ENCODE measurements at regions not wholly inside any gene's neighbourhood (a gene's known extent, or its start where the extent isn't known, plus 50 kb on each side); places are given as distances from the start of the nearest gene placed in this dataset.

DNA sequence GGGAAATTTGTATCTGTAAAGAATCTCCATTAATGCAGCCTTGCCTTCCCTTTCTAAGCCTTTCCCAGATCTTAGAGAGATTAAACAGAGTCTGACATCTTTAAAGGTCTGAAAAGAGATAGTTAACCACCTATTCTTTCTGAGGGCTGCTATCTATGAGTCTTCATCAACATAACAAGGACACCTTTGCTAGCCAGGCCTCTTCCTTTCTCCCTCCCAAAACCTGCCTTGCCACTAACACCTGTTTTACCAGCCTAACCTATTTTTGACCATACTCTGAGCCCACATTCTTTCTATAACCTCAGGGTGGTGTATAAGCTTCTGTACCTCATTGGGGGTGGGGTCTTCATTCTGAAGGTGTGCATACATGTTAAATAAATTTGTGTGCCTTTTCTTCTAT is 217.1 kb downstream of the IPMK start:
- no peaks in the 10 kb centered on the region for H3K9me3 Mint-ChIP-seq (ENCODE audit: insufficient read depth)
- Histone ChIP-seq H3K4me1 (ENCODE audit: control insufficient read depth in 2 of 2, insufficient read depth in 2 of 2, low read length in 2 of 2) (no peaks in the 10 kb centered on the region), H3K79me2 (ENCODE audit: control insufficient read depth, insufficient read depth, low read length) (no peaks in the 10 kb centered on the region), H3K9me3 (ENCODE audit: control extremely low read depth in 1 of 3, control insufficient read depth in 2 of 3, insufficient read depth in 1 of 3, low read length in 2 of 3) (no peaks in the 10 kb centered on the region), H3K27ac (ENCODE audit: low read length in 2 of 2) (no peak overlapping the region), H3K9ac (ENCODE audit: low read length) (no peak overlapping the region), H3K4me2 (replicated peaks; ENCODE audit: low read depth, low read length, poor library complexity, severe bottlenecking) (no peak overlapping the region), H2AFZ (ENCODE audit: insufficient read depth, low read depth, low read length, poor library complexity, severe bottlenecking) (no peak overlapping the region), H4K20me1 (ENCODE audit: control insufficient read depth, insufficient read depth, low read length, poor library complexity, severe bottlenecking) (no peaks in the 10 kb centered on the region), H3K4me3 (ENCODE audit: control extremely low read depth in 1 of 5, extremely low read depth in 1 of 5, insufficient read depth in 1 of 5, low read depth in 2 of 5, low read length in 4 of 5) (no peak overlapping the region), H3K36me3 (replicated peaks in 1 of 2; ENCODE audit: control extremely low read depth in 1 of 2, control insufficient read depth in 1 of 2, extremely low read depth in 1 of 2, insufficient read depth in 2 of 2, low read length in 1 of 2) (no peaks in the 10 kb centered on the region), H3K27me3 (replicated peaks in 1 of 4; ENCODE audit: control extremely low read depth in 1 of 4, control insufficient read depth in 3 of 4, insufficient read depth in 4 of 4, low read length in 3 of 4) (no peaks in the 10 kb centered on the region)
- CTCF ChIA-PET, result no interaction called here
- POLR2A ChIA-PET, result no interaction called here
- H3K4me1 Mint-ChIP-seq, result no peaks in the 10 kb centered on the region
- no peak for TF ChIP-seq EZH2 (IDR thresholded peaks at IDR 0.05; ENCODE audit: borderline replicate concordance, insufficient read depth, low read depth, low read length, poor library complexity, severe bottlenecking)
- TF ChIP-seq, protein P1, sequence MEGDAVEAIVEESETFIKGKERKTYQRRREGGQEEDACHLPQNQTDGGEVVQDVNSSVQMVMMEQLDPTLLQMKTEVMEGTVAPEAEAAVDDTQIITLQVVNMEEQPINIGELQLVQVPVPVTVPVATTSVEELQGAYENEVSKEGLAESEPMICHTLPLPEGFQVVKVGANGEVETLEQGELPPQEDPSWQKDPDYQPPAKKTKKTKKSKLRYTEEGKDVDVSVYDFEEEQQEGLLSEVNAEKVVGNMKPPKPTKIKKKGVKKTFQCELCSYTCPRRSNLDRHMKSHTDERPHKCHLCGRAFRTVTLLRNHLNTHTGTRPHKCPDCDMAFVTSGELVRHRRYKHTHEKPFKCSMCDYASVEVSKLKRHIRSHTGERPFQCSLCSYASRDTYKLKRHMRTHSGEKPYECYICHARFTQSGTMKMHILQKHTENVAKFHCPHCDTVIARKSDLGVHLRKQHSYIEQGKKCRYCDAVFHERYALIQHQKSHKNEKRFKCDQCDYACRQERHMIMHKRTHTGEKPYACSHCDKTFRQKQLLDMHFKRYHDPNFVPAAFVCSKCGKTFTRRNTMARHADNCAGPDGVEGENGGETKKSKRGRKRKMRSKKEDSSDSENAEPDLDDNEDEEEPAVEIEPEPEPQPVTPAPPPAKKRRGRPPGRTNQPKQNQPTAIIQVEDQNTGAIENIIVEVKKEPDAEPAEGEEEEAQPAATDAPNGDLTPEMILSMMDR (IDR thresholded peaks at IDR 0.05), result no peak
- H3K27ac Mint-ChIP-seq, result no peak overlapping the region
- H3K27me3 Mint-ChIP-seq, result no peaks in the 10 kb centered on the region
- no peak overlapping the region for H3K4me3 Mint-ChIP-seq
- DNase-seq (no peak), ATAC-seq (ENCODE audit: low read depth) (no peak)
- intact Hi-C loops (cut with micrococcal nuclease), result no loop called here

DNA sequence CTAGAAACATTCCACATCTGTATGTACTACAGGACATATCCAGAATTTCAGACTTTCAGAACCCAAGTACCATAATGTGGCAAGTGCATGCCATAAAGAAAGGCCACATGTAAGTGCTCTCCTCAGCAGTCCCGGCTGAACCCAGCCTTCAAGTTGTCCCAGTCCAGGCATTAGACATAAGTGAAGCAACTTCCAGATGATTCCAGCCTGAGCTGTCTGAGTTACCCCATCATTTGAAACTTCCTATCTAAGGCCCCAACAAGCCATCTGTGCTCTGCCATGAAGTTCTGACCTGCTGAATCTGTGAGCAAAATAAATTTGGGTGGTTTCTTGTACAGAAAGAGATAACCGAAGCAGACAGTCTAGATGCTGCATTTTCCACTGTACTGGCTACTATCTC is 218.8 kb downstream of the IPMK start:
- ATAC-seq (ENCODE audit: low read depth) (no peak), DNase-seq (no peak)
- no peak overlapping the region for H2AFZ ChIP-seq (ENCODE audit: insufficient read depth, low read depth, low read length, poor library complexity, severe bottlenecking)
- H3K4me1 ChIP-seq (ENCODE audit: control insufficient read depth in 2 of 2, insufficient read depth in 2 of 2, low read length in 2 of 2), result no peaks in the 10 kb centered on the region
- no peaks in the 10 kb centered on the region for H3K9me3 ChIP-seq (ENCODE audit: control extremely low read depth in 1 of 3, control insufficient read depth in 2 of 3, insufficient read depth in 1 of 3, low read length in 2 of 3)
- H3K27me3 ChIP-seq (replicated peaks in 1 of 4; ENCODE audit: control extremely low read depth in 1 of 4, control insufficient read depth in 3 of 4, insufficient read depth in 4 of 4, low read length in 3 of 4), result no peaks in the 10 kb centered on the region
- Mint-ChIP-seq H3K4me3 (no peak overlapping the region), H3K4me1 (no peaks in the 10 kb centered on the region), H3K9me3 (ENCODE audit: insufficient read depth) (no peaks in the 10 kb centered on the region), H3K27me3 (no peaks in the 10 kb centered on the region), H3K27ac (no peak overlapping the region)
- TF ChIP-seq EZH2 (IDR thresholded peaks at IDR 0.05; ENCODE audit: borderline replicate concordance, insufficient read depth, low read depth, low read length, poor library complexity, severe bottlenecking), result no peak
- TF ChIP-seq, protein P1 (IDR thresholded peaks at IDR 0.05), result no peak
- H3K4me3 ChIP-seq (ENCODE audit: control extremely low read depth in 1 of 5, extremely low read depth in 1 of 5, insufficient read depth in 1 of 5, low read depth in 2 of 5, low read length in 4 of 5), result no peak overlapping the region
- no peak overlapping the region for H3K27ac ChIP-seq (ENCODE audit: low read length in 2 of 2)
- no peaks in the 10 kb centered on the region for H3K79me2 ChIP-seq (ENCODE audit: control insufficient read depth, insufficient read depth, low read length)
- ChIA-PET POLR2A (no interaction called here), CTCF (no interaction called here)
- H3K36me3 ChIP-seq (replicated peaks in 1 of 2; ENCODE audit: control extremely low read depth in 1 of 2, control insufficient read depth in 1 of 2, extremely low read depth in 1 of 2, insufficient read depth in 2 of 2, low read length in 1 of 2), result no peaks in the 10 kb centered on the region
- intact Hi-C loops (cut with micrococcal nuclease), result no loop called here
- WGBS (ENCODE audit: insufficient coverage), result 78% methylated on average over 1 of the region's 2 CpGs
- no peak overlapping the region for H3K4me2 ChIP-seq (replicated peaks; ENCODE audit: low read depth, low read length, poor library complexity, severe bottlenecking)
- H3K9ac ChIP-seq (ENCODE audit: low read length), result no peak overlapping the region
- H4K20me1 ChIP-seq (ENCODE audit: control insufficient read depth, insufficient read depth, low read length, poor library complexity, severe bottlenecking), result no peaks in the 10 kb centered on the region
